GF-D8 (cell line): ENCODE measurements at regions not wholly inside any gene's neighbourhood (a gene's known extent, or its start where the extent isn't known, plus 50 kb on each side); places are given as distances from the start of the nearest gene placed in this dataset.

Source experiments
- DNase-seq: peaks from one replicate; lab custom pipeline; 2025; lab: John Stamatoyannopoulos, UW

DNA sequence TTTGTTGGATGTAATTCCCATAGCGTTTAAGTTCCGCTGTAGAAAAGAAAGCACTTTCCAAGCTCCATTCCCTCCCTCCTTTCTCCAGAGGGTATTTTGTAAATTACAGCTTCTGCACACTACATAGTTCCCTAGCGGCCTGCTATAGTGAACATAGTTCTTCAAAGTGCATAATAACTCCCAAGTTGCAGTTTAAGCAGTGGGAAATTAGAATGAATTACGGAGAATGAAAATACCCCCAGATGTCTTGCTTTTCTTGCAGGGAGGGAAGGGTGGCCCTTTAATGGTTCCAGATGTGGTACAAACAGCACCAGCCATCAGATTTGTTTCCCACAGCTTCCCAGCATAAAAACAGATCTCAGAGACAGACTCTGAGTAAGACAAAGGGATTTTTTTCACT, 893.9 kb downstream of the SUCLG1 start:
- no peak for DNase-seq

DNA sequence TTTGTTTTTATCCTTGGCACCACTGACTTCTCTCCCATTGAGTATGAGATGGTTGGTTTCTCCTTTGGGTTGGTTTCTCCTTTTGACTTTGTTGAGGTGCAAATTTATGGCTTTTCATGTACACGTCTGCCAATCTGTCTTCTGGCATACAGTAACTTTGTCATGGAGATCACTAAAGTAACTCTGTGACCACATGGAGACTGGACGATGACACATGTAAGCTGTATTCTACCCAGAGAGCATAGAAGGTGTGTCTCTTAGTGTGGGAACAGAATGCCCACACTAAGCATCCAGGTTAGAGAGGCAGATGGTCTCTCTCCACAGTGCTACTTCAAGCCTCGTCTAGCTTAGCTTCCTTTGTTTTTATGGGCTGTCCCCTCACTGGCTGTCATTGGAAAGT, 897.5 kb downstream of the SUCLG1 start:
- no peak for DNase-seq

DNA sequence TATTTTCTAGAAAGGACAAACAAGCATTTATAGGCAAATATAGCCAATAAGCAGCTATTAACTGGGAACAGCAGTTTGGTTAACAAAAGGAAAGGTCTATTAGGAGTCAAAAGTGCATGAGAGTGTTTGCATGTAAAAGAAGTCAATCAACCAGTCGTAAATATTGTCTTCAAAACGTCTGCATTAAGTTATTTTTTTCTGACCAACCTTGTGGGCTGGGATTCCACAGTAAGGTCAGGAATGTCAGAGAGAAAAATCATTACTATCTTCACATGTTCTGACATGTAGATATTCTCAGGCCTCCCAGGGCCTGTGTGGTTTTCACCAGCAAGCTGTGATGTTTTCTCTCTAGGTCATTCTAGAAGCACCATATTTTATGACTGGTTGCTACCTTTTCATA, 922.5 kb downstream of the SUCLG1 start:
- no peak for DNase-seq

DNA sequence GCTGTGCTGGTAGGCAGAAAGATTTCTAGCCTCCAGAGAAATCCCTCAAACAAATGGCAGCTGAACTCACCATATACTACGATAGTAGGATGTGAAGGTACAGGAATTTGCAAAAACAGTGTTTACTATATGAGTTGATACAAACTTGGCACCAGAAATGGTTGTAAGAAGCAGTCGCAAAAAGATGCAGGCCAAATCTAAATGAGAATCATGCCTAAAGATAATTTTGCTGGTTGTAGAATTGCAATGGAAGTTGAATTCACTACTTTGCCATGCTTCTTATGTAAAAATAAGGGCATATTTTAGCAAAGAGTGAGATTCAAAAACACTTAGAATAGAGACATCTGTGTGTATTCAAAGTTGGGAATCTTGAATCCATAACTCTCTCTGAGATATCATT, 924.7 kb downstream of the SUCLG1 start:
- DNase-seq: no peak

DNA sequence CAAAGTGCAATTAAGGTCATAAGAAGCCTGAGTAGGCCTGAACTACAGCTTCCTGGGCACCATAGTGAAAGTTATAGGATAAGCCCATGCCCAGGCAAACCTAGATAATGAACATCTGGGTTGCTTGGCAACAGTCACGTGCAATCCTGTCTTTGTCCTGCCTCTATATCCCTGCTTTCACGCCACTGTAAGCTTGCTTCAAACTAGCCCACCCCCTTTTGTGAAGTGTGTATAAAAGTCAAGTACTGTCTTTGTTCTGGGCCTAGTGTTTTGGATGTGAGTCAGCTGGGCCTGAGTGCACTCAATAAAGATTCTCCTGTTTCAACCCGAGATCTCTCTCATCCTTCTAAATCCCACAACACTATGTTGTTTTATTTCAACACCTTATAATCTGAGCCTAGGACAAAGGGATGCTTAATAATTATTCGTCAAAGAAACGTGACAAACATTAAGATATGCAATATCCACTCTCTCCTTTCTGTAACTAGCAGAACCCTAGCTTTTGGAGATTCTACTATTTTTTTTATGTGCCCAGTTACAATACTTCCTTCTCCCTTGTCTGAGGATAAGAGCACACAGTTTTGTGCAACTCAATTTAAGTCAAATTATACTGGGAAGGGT, 927.8 kb downstream of the SUCLG1 start:
- DNase-seq: no peak

DNA sequence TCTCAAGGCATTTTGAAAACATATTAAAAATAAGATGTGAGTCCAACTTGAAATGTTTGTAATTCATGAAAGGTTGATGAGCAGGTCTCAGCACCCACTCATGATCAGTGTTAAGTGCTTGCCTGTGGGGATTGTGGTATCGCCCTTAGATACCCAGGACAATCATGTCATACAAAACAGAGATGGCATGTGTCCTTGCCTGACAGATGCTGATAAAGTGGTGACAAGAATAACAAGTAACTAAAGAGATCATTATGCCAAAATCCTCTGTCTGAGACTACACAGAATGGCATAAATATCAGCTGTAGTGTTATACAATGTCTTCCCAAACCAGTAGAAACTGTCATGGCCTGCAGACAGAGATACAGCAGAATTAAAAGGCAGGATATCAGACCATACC, 930.3 kb downstream of the SUCLG1 start:
- no peak for DNase-seq

DNA sequence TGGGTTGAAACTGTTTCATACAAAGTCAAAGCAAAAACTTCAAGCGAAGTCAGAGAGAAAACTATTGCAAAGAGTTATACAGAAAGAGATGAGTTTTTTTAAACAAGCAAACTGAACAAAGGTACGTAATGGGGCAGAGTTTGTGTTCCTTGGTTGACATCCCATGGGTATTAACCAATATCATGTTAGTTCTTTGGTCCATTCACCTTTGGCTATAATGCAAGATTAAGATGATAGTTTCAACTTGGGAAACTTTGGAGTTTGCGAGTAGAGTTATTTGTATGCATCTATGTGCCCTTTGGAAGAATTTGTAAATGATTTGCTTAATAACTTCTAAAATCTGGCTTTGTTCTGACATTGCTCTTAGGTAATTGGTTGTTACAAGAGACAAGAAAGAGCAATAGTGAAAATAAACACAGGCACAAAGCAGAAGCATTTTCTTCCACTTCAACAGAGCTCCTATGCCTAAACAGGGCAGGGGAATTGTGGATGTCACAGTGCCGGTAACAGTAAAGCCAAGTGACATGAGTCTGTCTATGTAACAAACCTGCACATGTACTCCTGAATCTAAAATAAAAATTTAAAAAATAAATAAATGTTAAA, 936.1 kb downstream of the SUCLG1 start:
- no peak for DNase-seq

DNA sequence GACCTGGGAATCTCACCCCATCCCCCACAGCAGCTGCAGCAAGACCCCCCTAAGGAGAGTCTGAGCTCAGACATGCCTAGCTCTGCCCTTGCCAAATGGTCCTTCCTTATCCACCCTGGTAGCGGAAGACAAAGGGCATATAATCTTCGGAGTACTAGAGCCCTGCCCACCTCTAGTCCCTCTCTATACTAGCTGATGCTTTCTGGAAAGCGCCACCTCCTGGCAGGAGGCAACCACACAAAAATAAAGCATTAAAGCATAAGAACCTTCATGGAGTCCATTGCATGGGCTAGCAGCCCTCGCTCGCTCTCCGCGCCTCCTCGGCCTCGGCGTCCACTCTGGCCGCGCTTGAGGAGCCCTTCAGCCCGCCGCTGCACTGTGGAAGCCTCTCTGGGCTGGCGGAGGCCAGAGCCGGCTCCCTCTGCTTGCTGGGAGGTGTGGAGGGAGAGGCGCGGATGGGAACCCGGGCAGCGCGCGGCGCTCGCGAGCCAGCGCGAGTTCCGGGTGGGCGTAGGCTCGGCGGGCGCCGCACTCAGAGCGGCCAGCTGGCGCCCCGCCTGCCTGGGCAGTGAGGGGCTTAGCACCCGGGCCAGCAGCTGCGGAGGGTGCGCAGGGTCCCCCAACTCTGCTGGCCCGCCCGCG, 941.2 kb downstream of the SUCLG1 start:
- DNase-seq: no peak

DNA sequence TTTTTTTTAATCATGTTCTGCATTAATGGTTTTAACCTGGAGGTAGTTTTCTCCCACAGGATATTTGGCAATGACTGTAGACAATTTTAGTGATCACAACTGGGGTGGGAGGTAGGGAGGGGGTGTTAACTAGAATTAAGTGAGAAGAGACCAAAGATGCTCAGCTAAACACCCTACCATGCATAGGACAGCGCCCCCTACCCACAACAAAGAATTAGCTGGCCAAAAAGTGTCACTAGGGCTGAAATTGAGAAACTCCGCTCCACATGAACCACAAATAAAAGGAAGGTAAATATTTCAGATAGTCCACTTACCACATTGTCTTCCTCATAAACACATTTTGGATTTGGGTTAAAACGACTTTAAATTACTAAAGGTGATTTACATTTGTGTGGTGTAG, 942.6 kb downstream of the SUCLG1 start:
- no peak for DNase-seq

DNA sequence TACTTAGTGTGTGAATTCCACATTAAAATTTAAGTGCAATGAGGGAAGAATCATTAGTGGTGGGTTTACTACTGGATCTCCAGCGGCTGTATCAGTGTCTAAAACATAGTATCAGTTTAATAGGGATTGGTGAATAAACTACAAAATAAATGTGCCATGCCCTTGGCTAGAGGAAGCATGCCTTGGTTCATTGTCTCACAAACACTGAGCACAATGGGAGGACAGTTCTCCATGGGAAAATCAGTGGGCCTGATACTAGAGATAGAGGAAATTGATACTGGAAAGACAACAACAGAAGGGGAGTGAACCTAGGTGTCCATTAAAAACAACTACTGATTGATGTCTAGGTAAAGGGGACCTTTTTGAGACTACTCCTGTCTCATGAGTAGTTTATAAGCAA, 971.6 kb downstream of the SUCLG1 start:
- no peak for DNase-seq

DNA sequence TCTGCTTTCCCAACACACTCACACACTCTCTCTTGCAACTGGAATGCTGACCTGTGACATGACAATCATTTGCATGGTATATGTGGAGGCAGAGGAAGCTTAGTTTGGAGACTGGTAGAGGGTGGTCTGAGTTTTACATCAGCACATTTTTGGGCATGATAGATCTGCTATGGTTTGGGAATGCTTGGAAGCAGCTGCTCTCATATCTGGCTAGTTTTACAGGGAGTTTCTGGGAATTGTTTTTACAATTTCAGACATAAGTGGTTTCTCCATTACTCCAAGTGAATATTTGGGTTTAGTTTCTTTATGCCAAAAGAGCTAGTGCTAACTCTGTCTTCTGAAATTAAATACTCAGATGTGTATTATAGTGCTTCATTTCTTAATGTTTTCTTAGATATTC, 977.6 kb downstream of the SUCLG1 start:
- no peak for DNase-seq

DNA sequence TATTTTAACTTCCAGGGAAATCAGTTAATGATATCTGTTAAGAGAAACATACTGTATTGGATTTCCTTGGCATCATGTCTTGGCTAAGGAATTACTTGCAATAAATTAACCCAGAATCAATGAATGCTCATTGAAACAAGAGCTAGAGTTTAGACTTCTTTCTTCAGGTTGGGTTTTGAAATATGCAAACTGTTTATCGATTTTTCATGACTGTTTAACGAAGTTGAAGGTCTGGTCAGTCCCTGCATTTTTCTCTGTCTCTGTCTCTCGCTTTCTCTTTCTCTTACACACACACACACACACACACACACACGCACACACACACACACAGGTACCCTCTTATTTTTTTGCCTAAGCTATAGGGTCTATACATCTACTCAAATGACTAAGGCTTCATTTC, 981.0 kb downstream of the SUCLG1 start:
- no peak for DNase-seq

DNA sequence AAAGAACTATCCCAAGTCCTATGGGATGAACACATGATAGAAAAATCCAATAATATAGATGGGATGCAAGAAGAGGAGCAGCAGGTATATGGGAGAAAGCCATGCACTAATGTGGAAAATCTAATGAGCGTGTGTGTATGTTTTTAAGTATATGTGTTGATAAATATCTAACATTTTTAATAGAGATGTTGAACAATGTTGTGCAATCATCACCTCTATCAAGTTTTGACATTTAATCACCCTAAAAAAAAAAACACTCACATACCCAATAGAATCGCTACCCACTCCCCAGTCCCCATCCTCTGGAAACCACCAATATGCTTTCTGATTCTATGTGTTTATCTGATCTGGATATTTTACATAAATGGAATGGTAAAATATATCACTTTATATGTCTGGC, 983.7 kb downstream of the SUCLG1 start:
- no peak for DNase-seq

DNA sequence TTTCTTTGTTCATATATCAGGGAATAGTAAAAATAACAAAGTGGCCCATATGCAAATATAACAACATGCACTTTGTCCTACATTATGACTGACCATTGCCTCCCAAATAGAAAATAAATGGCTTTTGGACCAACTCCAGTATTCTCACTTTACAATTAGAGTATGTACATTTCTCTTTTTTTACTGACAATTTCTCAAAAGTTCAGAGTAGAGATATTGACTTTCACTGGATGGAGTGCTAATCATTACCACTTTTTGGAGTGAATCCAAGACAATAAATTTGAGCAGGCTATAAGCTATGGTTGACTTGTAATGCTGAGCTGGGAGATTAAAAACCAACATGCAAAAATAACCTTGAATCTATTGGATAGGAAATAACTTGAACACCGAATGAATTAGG, 987.4 kb downstream of the SUCLG1 start:
- no peak for DNase-seq

DNA sequence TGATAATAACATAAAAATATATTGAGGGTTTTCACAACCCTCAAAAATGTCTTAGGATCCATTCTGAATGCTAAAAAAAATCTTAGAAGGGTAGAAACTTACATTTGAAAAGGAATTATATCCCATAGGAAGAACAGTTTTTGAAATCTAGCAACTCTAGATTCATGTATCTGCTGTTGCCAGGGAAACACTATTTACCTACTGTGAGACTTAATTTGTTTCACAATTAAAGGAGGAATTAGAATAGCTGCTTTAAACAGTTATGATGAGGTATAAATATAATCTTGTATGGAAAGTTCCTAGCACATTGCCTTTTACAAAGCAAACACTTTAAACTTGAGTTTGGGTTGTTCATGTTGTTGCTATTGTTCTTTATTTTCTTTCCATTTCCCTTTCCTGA, 988.2 kb downstream of the SUCLG1 start:
- no peak for DNase-seq

DNA sequence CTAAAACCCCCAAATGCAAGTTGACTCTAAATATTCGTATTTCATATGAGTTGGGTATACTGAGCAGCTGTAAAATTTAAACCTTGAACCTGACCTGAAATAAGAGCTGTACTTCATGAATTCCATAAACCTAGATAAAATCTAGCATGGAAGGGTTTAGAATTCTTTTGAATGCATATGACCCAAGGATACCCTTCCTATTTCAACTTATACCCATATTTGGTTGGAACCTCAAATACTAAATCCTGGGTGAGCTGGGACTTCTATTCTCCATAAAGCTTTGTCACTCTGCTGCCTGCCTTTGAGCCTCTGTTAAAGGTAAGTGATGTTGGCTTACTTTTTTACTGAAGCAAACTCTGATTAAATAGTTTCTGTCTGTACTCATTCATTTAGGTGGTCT, 994.6 kb downstream of the SUCLG1 start:
- DNase-seq: no peak

DNA sequence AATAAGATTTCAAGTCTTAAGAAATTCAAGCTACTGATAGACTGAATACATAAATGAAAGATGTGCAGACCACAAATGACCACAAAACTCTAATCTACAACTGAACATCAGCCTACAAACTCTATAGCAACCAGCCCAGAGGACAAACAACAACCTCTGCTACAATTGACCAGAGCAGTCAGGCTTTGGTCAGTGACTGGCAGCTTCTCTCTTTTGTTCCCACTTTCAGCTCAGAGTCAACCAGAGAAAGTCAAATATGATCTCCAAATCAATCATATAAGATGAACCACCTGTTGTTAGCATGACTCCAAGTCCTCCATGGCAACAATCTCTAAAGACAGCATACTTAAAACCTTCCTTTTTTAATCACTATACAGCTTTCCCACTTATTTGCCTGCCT, 996.2 kb downstream of the SUCLG1 start:
- DNase-seq: no peak

DNA sequence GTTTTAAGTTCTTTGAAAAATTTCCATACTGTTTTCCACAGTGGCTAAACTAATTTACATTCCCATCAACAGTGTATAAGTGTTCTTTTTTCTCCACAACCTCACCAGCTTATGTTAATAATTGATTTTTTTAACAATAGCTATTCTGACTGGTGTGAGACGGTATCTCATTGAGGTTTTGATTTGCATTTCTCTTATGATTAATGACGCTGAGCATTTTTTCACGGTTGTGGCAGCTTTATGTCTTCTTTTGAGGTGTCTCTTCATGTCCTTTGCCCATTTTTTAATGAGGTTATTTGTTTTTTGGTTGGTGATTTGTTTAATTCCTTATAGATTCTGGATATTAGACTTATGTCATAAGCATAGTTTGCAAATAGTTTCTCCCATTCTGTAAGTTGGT, 997.9 kb downstream of the SUCLG1 start:
- DNase-seq: no peak

DNA sequence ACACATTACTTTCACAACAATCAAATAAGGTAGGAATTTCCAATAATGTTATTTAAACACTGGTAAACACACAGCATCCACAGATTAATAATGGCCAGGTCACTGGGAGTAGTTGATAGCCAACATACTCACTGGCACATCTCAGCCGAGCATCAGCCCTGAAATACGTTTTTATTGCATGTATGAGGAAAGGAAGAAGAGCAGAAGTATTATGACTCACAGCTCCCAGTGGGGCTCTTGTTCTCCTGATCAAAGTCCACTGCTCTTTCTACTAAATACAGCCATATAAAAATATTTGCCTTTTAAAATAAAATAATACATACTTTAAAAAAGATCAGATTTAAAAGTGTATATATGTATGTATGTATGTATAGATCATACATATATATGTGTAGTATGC, 999.6 kb downstream of the SUCLG1 start:
- DNase-seq: no peak

DNA sequence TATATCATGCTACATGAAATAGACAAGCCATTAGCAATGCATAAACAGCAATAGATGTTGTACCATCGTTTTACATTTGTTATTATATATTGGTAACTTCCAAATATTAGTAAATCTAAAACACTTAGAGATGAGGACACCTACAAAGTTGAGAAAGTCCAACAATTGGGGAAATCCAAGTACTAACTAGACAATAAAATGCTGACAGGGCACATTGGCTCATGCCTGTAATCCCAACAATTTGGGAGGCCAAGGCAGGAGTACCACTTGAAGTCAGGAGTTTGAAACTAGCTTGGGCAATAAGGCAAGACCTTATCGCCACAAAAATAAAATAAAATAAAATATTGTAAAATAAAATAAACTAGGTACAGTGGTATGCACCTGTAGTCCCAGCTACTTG, 1023.1 kb downstream of the SUCLG1 start:
- no peak for DNase-seq

DNA sequence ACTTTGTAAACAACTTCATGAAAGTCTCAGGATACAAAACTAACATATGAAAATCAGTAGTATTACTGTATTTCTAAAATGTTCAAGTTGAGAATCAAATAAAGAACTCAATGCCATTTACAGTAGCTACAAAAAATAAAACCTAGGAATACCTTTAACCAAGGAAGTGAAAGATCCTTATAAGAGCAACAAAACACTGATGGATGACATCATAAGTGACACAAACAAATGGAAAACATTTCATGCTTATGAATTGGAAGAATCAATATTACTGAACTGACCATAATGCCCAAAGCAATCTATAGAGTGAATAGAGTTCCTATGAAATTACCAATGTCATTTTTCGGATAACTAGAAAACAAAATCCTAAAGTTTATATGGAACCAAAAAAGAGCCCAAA, 1038.1 kb downstream of the SUCLG1 start:
- no peak for DNase-seq

DNA sequence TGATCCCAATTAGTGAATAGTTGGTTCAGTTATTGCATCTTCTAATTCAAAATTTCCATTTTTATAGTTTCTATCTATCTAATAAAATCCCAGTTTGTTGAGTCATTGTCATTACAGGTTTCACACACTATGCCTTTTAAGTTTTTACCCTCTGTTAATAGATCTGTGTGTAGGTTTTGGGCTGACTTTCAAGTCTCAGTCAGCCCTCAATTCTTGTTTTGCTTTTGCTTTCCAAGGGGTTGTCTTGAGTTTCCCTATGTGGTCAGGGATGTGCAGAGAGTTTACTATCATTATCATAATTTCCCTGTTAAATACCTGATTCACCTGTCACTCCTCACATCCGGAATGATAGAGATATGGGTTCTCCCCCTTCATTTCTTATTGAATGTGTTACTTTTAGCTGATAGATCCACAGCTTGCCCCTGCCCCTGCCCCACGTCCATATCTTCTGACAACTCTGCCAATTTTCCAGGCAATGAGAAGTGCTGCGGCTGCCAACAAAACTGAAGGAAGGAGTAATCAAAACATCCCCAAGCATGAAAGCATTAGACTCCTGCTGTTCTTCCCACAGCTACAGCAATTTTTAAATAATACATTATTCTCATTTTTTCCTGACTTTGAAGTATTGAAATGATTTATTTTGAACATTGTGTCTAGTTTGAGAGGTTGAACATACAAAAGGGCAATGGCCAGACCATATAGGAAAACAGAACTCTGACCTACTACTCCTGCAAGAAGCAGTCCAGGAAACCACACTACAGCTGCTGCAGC, 1064.8 kb downstream of the SUCLG1 start:
- DNase-seq: no peak

DNA sequence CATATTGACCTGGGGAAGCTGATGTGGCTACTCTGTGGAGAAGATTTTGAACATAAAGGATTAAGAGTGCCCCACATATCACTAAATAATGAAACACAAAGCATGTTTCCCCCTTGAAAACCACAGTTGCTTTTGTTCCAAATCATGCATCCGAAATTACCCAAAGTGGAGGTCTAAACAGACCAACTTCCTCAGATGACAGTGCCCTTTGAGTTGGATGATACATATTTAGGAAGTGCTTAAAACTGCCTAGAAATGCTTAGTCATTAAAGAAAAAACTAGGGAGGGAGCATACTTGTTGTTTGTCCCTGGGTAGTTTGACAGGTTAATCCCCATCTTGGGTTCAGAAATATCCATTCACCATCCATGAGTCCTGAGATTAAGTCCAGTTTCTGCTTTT, 1070.3 kb downstream of the SUCLG1 start:
- DNase-seq: no peak
